HEK293T (cell line): ENCODE measurements at regions not wholly inside any gene's neighbourhood (a gene's known extent, or its start where the extent isn't known, plus 50 kb on each side); places are given as distances from the start of the nearest gene placed in this dataset.

Experiments used
- ARNT ChIP-seq: fragments of 450-650 bp; IDR thresholded peaks from 2 replicates; pipeline ENCODE4 v1.6.1; 2017; ENCODE audit warnings: mild to moderate bottlenecking
- BHLHE40 ChIP-seq: fragments of 450-650 bp; IDR thresholded peaks from 2 replicates; pipeline ENCODE4 v1.6.1; 2016; ENCODE audit warnings: mild to moderate bottlenecking, moderate library complexity, borderline replicate concordance
- CTBP1 ChIP-seq: fragments of 450-650 bp; IDR thresholded peaks from 2 replicates; pipeline ENCODE4 v1.6.1; 2016; ENCODE audit warnings: borderline replicate concordance
- ELF4 ChIP-seq: fragments of 450-650 bp; IDR thresholded peaks from 2 replicates; pipeline ENCODE4 v1.6.1; 2017; ENCODE audit warnings: antibody characterized with exemption
- FOXA1 ChIP-seq: fragments of 450-650 bp; IDR thresholded peaks from 2 replicates; pipeline ENCODE4 v1.6.1; 2016; ENCODE audit warnings: mild to moderate bottlenecking
- FOXM1 ChIP-seq: fragments of 450-650 bp; IDR thresholded peaks from 2 replicates; pipeline ENCODE4 v1.6.1; 2017; ENCODE audit warnings: mild to moderate bottlenecking, borderline replicate concordance
- HDGF ChIP-seq: fragments of 450-650 bp; IDR thresholded peaks from 2 replicates; pipeline ENCODE4 v1.6.1; 2017; ENCODE audit warnings: antibody characterized with exemption, borderline replicate concordance
- LEF1 ChIP-seq: fragments of 450-650 bp; IDR thresholded peaks from 2 replicates; pipeline ENCODE4 v1.6.1; 2017; ENCODE audit warnings: mild to moderate bottlenecking, borderline replicate concordance
- PKNOX1 ChIP-seq: fragments of 450-650 bp; IDR thresholded peaks from 2 replicates; pipeline ENCODE4 v1.6.1; 2016
- SP1 ChIP-seq: fragments of 450-650 bp; IDR thresholded peaks from 2 replicates; pipeline ENCODE4 v1.6.1; 2017
- SUZ12 ChIP-seq: fragments of 450-650 bp; IDR thresholded peaks from 2 replicates; pipeline ENCODE4 v1.6.1; 2016; ENCODE audit warnings: mild to moderate bottlenecking
- TARDBP ChIP-seq: fragments of 450-650 bp; IDR thresholded peaks from 2 replicates; pipeline ENCODE4 v1.6.1; 2016
- ZNF384 ChIP-seq: fragments of 450-650 bp; IDR thresholded peaks from 2 replicates; pipeline ENCODE4 v1.6.1; 2016

GRCh38 chr16:64410306-64410705, 711.6 kb downstream of the CDH11 start:
- TF ChIP-seq PKNOX1 (no peak), BHLHE40 (no peak), ZNF384 (no peak), ARNT (no peak), LEF1 (no peak), SP1 (no peak), TARDBP (no peak), HDGF (no peak), FOXA1 (no peak), ELF4 (no peak), CTBP1 (no peak), FOXM1 (no peak), SUZ12 (no peak)
